Chondrocyte (in vitro differentiated cells): ENCODE measurements at regions not wholly inside any gene's neighbourhood (a gene's known extent, or its start where the extent isn't known, plus 50 kb on each side); places are given as distances from the start of the nearest gene placed in this dataset.
A peak's percentile ranks its signal among the peaks of the same experiment; 100 is the strongest.

Experiments
- DNase-seq: peaks from one replicate; pipeline ENCODE4 v3.0.0; 2021; ENCODE audit warnings: mixed read lengths, low spot score
- H3K27ac Mint-ChIP-seq: one replicate; pipeline ENCODE4 v1.8.0; 2021; ENCODE audit warnings: mild to moderate bottlenecking, moderate library complexity, mixed read lengths; ENCODE audit not compliant: unreplicated experiment
- H3K27me3 Mint-ChIP-seq: 2 replicates; pipeline ENCODE4 v1.8.0; 2021; ENCODE audit warnings: low read depth, mixed read lengths
- H3K36me3 Mint-ChIP-seq: 2 replicates; pipeline ENCODE4 v1.8.0; 2021; ENCODE audit warnings: low read depth, mixed read lengths
- H3K4me1 Mint-ChIP-seq: 2 replicates; pipeline ENCODE4 v1.8.0; 2021; ENCODE audit warnings: low read depth, mild to moderate bottlenecking, mixed read lengths
- H3K4me3 Mint-ChIP-seq: one replicate; pipeline ENCODE4 v1.8.0; 2021; ENCODE audit warnings: mild to moderate bottlenecking, moderate library complexity, mixed read lengths; ENCODE audit not compliant: unreplicated experiment
- H3K9me3 Mint-ChIP-seq: 2 replicates; pipeline ENCODE4 v1.8.0; 2021; ENCODE audit warnings: low read depth, mixed read lengths
- CTCF ChIP-seq: fragments of 200-600 bp; sonication (generic); IDR thresholded peaks from 2 replicates; pipeline ENCODE4 v1.5.0; 2021; ENCODE audit warnings: antibody characterized with exemption, mild to moderate bottlenecking, moderate library complexity

GRCh38 chr2:236866542-236867340 lies 218.9 kb upstream of the COPS8 start:
- Mint-ChIP-seq H3K4me1 (peaks cover 51% of the 10 kb centered on the region), H3K9me3 (peaks cover 17% of the 10 kb centered on the region), H3K36me3 (peaks cover 3% of the 10 kb centered on the region), H3K4me3 (no peak overlapping the region), H3K27me3 (no peaks in the 10 kb centered on the region), H3K27ac (no peak overlapping the region)
- no peak for DNase-seq
- no peak for TF ChIP-seq CTCF

DNA sequence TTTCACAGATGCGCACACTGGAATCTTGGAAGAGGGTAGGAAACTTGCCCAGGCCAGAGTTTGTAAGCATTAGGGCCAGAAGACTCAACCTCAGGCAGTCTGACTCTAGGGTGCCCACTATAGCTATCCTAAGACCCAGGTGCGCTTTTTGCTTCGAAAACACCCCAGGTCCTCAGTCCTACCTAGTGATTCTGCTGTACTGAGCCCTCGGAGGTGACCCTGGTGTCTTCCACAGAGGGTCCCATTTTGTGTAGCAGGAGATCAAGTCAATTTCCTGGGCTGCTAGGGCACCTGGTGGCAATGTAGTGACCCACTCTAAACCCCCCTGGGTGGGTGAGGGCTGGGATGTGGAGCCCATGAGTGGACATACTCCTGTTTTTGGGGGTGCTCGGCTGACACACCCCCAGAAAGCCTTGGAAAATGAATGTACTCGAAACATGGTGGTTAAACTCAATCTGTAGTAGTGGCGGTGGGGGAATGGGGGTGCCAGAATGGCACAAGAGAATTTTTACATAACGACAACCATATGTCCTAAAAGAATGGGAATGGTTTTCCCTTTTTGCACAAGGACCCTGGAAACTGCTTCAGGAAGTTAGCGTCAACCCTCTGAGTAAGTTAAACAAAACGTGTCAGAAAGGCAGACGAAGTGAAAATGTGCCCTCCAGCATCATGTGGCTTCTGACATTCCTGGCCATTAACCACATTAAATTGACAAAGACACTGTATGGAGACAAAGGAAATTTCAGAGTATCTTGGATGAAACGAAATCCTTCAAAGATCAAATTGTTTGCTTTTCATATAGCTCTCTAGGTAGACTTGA lies 218.0 kb upstream of the COPS8 start:
- TF ChIP-seq CTCF: no peak
- Mint-ChIP-seq H3K27ac (peak overlapping the region; percentile 23), H3K27me3 (no peaks in the 10 kb centered on the region), H3K36me3 (peaks cover 3% of the 10 kb centered on the region), H3K4me1 (peaks cover 46% of the 10 kb centered on the region), H3K4me3 (no peak overlapping the region), H3K9me3 (peaks cover 17% of the 10 kb centered on the region)
- no peak for DNase-seq

DNA sequence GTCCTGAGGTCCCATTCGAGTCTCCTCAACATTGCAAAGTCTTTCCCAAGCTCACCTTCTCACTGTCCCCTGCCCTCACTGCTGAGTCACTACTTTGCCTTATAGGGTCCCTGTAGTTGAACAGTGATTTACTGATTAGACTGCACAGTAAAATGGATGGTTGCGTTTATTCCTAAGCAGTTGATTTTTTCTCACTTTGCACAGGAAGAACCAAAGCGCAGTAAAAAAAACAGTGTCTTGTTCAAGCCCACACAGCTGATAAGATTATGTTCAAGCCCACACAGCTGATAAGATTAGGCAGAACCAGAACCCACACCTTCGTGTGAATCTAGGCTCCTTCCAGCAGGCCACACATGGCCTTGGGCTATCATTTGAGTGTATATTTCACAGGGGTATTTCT lies 215.3 kb upstream of the COPS8 start:
- H3K27me3 Mint-ChIP-seq: no peaks in the 10 kb centered on the region
- peaks cover 9% of the 10 kb centered on the region for H3K9me3 Mint-ChIP-seq
- H3K4me1 Mint-ChIP-seq: peaks cover 50% of the 10 kb centered on the region
- DNase-seq: no peak
- no peaks in the 10 kb centered on the region for H3K36me3 Mint-ChIP-seq
- H3K4me3 Mint-ChIP-seq: no peak overlapping the region
- H3K27ac Mint-ChIP-seq: no peak overlapping the region
- no peak for TF ChIP-seq CTCF

DNA sequence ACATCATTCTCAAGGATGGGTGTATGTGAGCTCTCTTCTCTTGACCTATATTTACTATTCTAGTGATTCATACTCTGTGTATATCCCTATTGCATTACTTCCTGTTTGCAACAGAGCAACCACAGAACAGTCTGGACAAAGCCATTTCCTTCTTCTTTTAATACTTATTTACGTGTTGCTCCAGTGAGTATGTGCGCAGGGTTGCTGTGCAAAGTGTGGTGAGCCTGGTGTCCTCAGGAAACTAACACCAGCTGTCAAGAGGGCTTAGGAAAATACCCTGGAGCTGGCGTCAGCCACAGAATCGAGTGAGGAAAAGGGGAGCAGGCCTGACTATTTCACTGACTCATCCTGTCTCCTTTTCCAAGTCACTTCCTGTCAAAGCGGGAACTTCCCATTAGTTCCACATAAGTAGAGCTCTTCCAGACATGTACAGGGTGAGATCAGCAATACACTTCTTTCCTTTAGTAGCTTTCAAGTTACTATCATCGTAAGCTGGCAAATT lies 214.1 kb upstream of the COPS8 start:
- no peak for TF ChIP-seq CTCF
- Mint-ChIP-seq H3K27ac (peak overlapping the region; percentile 95), H3K36me3 (no peaks in the 10 kb centered on the region), H3K9me3 (peaks cover 1% of the 10 kb centered on the region), H3K4me1 (peaks cover 59% of the 10 kb centered on the region), H3K4me3 (no peak overlapping the region), H3K27me3 (no peaks in the 10 kb centered on the region)
- DNase-seq: no peak

DNA sequence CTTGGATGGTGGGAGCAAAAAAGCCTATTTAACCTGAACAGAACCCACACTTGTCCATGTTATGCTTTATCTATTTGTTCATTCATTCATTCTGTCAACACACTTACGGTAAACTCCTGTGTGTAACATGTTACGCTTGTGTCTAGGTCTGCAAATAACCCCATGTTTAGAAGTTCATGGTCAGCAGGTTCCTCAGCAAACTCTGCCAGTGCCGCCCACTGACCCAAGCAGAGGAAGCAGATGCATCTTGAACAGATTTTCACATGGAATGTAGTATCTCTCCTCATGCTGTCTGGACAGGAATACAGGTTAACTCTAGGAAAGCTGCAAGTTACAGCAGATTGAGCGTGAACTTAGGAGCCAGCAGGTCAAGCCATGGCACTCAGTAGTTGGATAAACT lies 213.7 kb upstream of the COPS8 start:
- no peak for TF ChIP-seq CTCF
- Mint-ChIP-seq H3K27ac (peak overlapping the region; percentile 95), H3K36me3 (no peaks in the 10 kb centered on the region), H3K4me1 (peaks cover 59% of the 10 kb centered on the region), H3K9me3 (no peaks in the 10 kb centered on the region), H3K27me3 (no peaks in the 10 kb centered on the region), H3K4me3 (no peak overlapping the region)
- DNase-seq: no peak
